Skeletal muscle cell (primary cell): ENCODE measurements at regions not wholly inside any gene's neighbourhood (a gene's known extent, or its start where the extent isn't known, plus 50 kb on each side); places are given as distances from the start of the nearest gene placed in this dataset.

Experiments used
- DNase-seq: peaks from one replicate; pipeline ENCODE4 v3.0.0-alpha.2; 2010; ENCODE audit warnings: low read depth
- H3K4me3 ChIP-seq: 2 replicates; pipeline ENCODE4 v1.5.1; 2011; ENCODE audit warnings: low read depth, mild to moderate bottlenecking, control low read depth, low read length, moderate library complexity

GRCh38 chr5:57817924-57818323 is 335.3 kb upstream of the ACTBL2 start:
- no peak for DNase-seq
- H3K4me3 ChIP-seq = no peak overlapping the region

- no peak overlapping the region for H3K4me3 ChIP-seq
- no peak for DNase-seq
These were observed 334.4 kb upstream of the ACTBL2 start for GRCh38 chr5:57817001-57817453.

- no peak overlapping the region for H3K4me3 ChIP-seq
- peak; percentile 92 for DNase-seq
These were observed 333.5 kb upstream of the ACTBL2 start for GRCh38 chr5:57816108-57816507.

- no peak overlapping the region for H3K4me3 ChIP-seq
- no peak for DNase-seq
These were observed 323.1 kb upstream of the ACTBL2 start for GRCh38 chr5:57805732-57806131.

- DNase-seq = no peak
- H3K4me3 ChIP-seq = no peak overlapping the region
These were observed 322.6 kb upstream of the ACTBL2 start for GRCh38 chr5:57805170-57805569.

GRCh38 chr5:57804505-57804904 is 321.9 kb upstream of the ACTBL2 start:
- H3K4me3 ChIP-seq = no peak overlapping the region
- DNase-seq = no peak

GRCh38 chr5:57804007-57804444 is 321.4 kb upstream of the ACTBL2 start:
- peak; percentile 62 for DNase-seq
- H3K4me3 ChIP-seq = no peak overlapping the region

GRCh38 chr5:57802131-57802530 is 319.5 kb upstream of the ACTBL2 start:
- DNase-seq = no peak
- no peak overlapping the region for H3K4me3 ChIP-seq

- DNase-seq = no peak
- H3K4me3 ChIP-seq = no peak overlapping the region
These were observed 312.6 kb upstream of the ACTBL2 start for GRCh38 chr5:57795203-57795602.

GRCh38 chr5:57791875-57792274 is 309.3 kb upstream of the ACTBL2 start:
- no peak overlapping the region for H3K4me3 ChIP-seq
- no peak for DNase-seq

- DNase-seq = no peak
- H3K4me3 ChIP-seq = no peak overlapping the region
These were observed 303.3 kb upstream of the ACTBL2 start for GRCh38 chr5:57785946-57786345.

- no peak for DNase-seq
- H3K4me3 ChIP-seq = no peak overlapping the region
These were observed 301.5 kb upstream of the ACTBL2 start for GRCh38 chr5:57784121-57784520.

GRCh38 chr5:57783693-57784092 is 301.1 kb upstream of the ACTBL2 start:
- no peak for DNase-seq
- peak overlapping the region; percentile 22 for H3K4me3 ChIP-seq

- H3K4me3 ChIP-seq = no peak overlapping the region
- DNase-seq = no peak
These were observed 298.3 kb upstream of the ACTBL2 start for GRCh38 chr5:57780961-57781325.

- no peak overlapping the region for H3K4me3 ChIP-seq
- no peak for DNase-seq
These were observed 297.8 kb upstream of the ACTBL2 start for GRCh38 chr5:57780306-57780960.

GRCh38 chr5:57779383-57780223 is 297.0 kb upstream of the ACTBL2 start:
- no peak overlapping the region for H3K4me3 ChIP-seq
- no peak for DNase-seq

GRCh38 chr5:57778501-57779091 is 296.0 kb upstream of the ACTBL2 start:
- H3K4me3 ChIP-seq = no peak overlapping the region
- no peak for DNase-seq

GRCh38 chr5:57777174-57777581 is 294.6 kb upstream of the ACTBL2 start:
- no peak overlapping the region for H3K4me3 ChIP-seq
- DNase-seq = no peak

GRCh38 chr5:57776035-57776434 is 293.4 kb upstream of the ACTBL2 start:
- no peak overlapping the region for H3K4me3 ChIP-seq
- no peak for DNase-seq

- no peak for DNase-seq
- no peak overlapping the region for H3K4me3 ChIP-seq
These were observed 291.8 kb upstream of the ACTBL2 start for GRCh38 chr5:57774439-57774838.

- no peak for DNase-seq
- H3K4me3 ChIP-seq = no peak overlapping the region
These were observed 289.9 kb upstream of the ACTBL2 start for GRCh38 chr5:57772512-57772911.
